DOHH2 (cell line): ENCODE measurements at regions not wholly inside any gene's neighbourhood (a gene's known extent, or its start where the extent isn't known, plus 50 kb on each side); places are given as distances from the start of the nearest gene placed in this dataset.

ENCODE experiments used
- CTCF ChIP-seq: fragments of 200-600 bp; sonication (generic); IDR thresholded peaks from one replicate; pipeline ENCODE4 v1.5.1; 2014; ENCODE audit warnings: antibody characterized with exemption, mild to moderate bottlenecking, low read depth, low read length; ENCODE audit not compliant: poor library complexity, severe bottlenecking
- EZH2phosphoT487 ChIP-seq: fragments of 200-600 bp; sonication (generic); IDR thresholded peaks from 2 replicates; pipeline ENCODE4 v1.6.1; 2017; ENCODE audit warnings: borderline replicate concordance, mild to moderate bottlenecking, antibody characterized with exemption, low read length, moderate library complexity, mixed read lengths

GRCh38 chr5:161134956-161135355 lies 282.9 kb upstream of the ATP10B start:
- TF ChIP-seq CTCF (no peak), EZH2phosphoT487 (no peak)
